ENCODE measurements at regions not wholly inside any gene's neighbourhood (a gene's known extent, or its start where the extent isn't known, plus 50 kb on each side); places are given as distances from the start of the nearest gene placed in this dataset.

DNA sequence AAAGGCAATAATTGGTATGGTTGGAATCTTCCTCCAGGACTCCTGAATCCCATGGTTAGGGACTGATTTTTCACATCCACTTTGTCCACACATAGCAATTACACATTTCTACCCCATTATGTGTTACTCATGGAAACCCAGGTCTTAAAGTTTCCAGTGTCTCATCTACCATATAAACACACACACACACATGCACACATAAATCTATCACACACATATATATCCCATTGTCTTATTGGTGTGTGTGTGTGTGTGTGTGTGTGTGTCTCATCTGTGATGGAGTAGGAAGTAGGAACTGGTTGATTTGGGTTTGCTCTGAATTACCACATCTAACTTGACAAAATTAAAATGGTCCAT lies 525.4 kb downstream of the FUT8 start:
- no peak overlapping the region for H3K4me3 ChIP-seq
- TF ChIP-seq, protein P1, sequence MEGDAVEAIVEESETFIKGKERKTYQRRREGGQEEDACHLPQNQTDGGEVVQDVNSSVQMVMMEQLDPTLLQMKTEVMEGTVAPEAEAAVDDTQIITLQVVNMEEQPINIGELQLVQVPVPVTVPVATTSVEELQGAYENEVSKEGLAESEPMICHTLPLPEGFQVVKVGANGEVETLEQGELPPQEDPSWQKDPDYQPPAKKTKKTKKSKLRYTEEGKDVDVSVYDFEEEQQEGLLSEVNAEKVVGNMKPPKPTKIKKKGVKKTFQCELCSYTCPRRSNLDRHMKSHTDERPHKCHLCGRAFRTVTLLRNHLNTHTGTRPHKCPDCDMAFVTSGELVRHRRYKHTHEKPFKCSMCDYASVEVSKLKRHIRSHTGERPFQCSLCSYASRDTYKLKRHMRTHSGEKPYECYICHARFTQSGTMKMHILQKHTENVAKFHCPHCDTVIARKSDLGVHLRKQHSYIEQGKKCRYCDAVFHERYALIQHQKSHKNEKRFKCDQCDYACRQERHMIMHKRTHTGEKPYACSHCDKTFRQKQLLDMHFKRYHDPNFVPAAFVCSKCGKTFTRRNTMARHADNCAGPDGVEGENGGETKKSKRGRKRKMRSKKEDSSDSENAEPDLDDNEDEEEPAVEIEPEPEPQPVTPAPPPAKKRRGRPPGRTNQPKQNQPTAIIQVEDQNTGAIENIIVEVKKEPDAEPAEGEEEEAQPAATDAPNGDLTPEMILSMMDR (IDR thresholded peaks at IDR 0.05) = no peak
- TF ChIP-seq POLR2A (IDR thresholded peaks at IDR 0.05) = no peak

DNA sequence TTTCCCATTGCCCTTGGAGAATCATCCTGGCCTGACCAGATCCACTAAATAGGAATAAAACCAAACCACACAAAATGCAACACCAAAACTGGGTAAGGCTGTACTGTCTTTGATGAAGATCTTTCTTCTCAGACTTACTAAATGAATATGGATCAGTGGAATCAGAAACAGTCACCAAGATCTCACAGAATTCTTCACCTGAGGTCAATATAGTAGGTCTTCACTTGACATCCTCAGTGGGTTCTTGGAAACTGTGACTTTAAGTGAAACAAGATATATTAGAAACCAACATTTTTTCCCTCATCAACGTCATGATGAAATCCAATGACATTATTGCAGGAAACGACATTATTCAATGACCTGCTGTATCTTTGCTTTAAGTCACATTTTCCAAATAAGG lies 526.2 kb downstream of the FUT8 start:
- H3K36me3 ChIP-seq = no peaks in the 10 kb centered on the region
- DNase-seq = no peak
- no peaks in the 10 kb centered on the region for H3K27me3 ChIP-seq
- no peak overlapping the region for H3K4me3 ChIP-seq
- no peaks in the 10 kb centered on the region for H3K4me1 ChIP-seq
- no peak overlapping the region for H3K27ac ChIP-seq
- no peaks in the 10 kb centered on the region for H3K9me3 ChIP-seq
- no peak for TF ChIP-seq POLR2A (IDR thresholded peaks at IDR 0.05)
- TF ChIP-seq, protein P1 (IDR thresholded peaks at IDR 0.05) = no peak

More for the DNA sequence above, 525.4 kb downstream of the FUT8 start:
- Histone ChIP-seq H3K27me3 (no peaks in the 10 kb centered on the region), H3K4me1 (no peaks in the 10 kb centered on the region), H3K27ac (no peak overlapping the region), H3K36me3 (no peaks in the 10 kb centered on the region), H3K9me3 (no peaks in the 10 kb centered on the region)
- no peak for DNase-seq

DNA sequence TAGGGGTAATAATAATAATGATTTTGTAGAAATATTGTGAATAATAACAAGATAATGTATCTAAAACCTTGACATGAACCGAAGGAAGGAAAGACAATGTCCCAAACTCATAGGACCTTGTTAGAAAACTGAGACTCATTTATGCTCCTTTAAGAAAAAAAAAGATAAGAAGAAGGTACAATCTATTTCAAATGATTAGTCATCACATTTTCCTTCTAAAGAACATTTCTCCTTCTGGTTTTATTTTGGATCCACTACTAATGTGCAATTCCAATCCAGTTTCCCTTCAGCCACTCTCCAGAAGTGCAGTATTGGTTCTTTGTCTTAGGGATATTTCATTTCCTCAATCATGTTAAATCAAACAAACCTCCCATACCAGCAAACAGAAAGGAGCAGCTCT lies 526.7 kb downstream of the FUT8 start:
- no peaks in the 10 kb centered on the region for H3K9me3 ChIP-seq
- no peak for TF ChIP-seq POLR2A (IDR thresholded peaks at IDR 0.05)
- TF ChIP-seq, protein P1 (IDR thresholded peaks at IDR 0.05) = no peak
- no peaks in the 10 kb centered on the region for H3K36me3 ChIP-seq
- DNase-seq = no peak
- no peak overlapping the region for H3K27ac ChIP-seq
- H3K4me1 ChIP-seq = no peaks in the 10 kb centered on the region
- no peaks in the 10 kb centered on the region for H3K27me3 ChIP-seq
- H3K4me3 ChIP-seq = no peak overlapping the region

DNA sequence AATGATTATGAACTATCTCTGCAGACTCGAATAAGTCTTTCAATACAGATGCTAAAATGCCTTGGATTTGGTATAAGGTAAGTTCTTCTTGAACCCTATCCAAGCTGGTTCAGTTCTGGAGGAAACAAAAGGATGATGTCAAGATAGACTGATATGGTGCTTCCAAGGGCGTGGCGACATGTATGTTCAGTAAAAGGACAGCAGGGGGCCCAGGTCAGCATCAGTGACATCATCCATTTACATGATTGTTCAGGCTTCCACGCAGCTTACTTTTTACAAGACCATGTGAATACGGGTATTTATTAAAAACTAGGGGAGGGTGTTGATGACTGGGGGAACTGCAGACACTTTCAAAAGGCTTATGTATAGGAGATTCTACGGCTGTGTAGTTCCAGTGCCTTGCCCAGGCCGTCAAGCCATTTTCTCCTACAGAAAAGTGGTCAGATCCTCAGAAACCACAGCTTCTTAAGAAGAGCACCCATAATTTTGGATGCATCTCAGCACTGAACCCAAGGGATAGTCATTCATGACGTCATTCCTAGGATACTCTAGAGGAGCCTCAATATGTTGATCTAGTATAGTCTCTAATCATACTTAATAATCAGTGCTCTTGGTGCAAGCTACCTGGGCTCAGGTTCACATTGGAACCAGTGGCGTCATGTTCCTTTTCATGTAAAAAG lies 527.7 kb downstream of the FUT8 start:
- no peak for DNase-seq
- Histone ChIP-seq H3K9me3 (no peaks in the 10 kb centered on the region), H3K36me3 (no peaks in the 10 kb centered on the region), H3K4me1 (no peaks in the 10 kb centered on the region), H3K27ac (no peak overlapping the region), H3K27me3 (no peaks in the 10 kb centered on the region), H3K4me3 (no peak overlapping the region)
- TF ChIP-seq POLR2A (IDR thresholded peaks at IDR 0.05) = no peak
- TF ChIP-seq, protein P1 (IDR thresholded peaks at IDR 0.05) = peak in 1 of 6 experiments; percentile 6

DNA sequence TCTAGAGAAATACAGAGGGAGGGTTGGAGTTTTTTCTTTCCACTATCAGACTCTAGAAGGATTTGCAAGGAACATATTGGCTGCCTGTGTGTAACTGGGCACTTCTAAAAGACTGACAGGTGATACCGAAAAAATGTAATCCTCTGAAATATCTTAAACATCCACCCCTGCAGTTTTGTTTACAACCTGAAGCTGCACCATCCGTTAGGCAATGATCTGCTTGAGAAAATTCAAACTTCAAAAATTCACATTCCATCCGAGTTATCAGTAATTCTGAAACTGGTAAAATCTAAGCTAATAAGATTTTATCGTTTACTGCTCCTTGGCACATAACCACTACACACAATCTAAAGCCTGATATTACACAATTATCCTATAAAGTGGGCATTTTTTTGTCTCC lies 528.6 kb downstream of the FUT8 start:
- DNase-seq = no peak
- no peaks in the 10 kb centered on the region for H3K36me3 ChIP-seq
- no peak overlapping the region for H3K27ac ChIP-seq
- no peak overlapping the region for H3K4me3 ChIP-seq
- H3K27me3 ChIP-seq = no peaks in the 10 kb centered on the region
- no peaks in the 10 kb centered on the region for H3K9me3 ChIP-seq
- TF ChIP-seq, protein P1 (IDR thresholded peaks at IDR 0.05) = no peak
- TF ChIP-seq POLR2A (IDR thresholded peaks at IDR 0.05) = no peak
- no peaks in the 10 kb centered on the region for H3K4me1 ChIP-seq

DNA sequence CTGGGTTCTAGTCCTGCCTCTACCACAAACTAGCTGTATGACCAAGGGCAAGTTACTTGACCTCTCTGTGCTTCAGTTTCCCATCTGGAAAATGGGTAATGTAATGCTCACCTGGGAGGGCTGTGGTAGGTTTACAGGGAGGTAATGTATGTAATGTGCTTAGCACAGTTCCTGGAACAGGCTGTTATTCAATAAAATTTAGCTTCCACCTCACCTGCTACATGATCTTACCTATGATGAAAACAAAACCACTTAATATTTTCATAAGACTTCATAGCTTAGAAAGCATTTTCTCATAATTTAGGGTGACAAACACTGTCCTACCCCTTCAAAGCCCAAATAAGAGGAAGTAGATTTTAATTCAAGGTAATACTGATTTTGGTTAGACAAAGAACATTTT lies 530.6 kb downstream of the FUT8 start:
- no peaks in the 10 kb centered on the region for H3K27me3 ChIP-seq
- no peaks in the 10 kb centered on the region for H3K4me1 ChIP-seq
- no peak overlapping the region for H3K27ac ChIP-seq
- H3K9me3 ChIP-seq = no peaks in the 10 kb centered on the region
- no peaks in the 10 kb centered on the region for H3K36me3 ChIP-seq
- no peak for DNase-seq
- no peak overlapping the region for H3K4me3 ChIP-seq
- no peak for TF ChIP-seq POLR2A (IDR thresholded peaks at IDR 0.05)
- TF ChIP-seq, protein P1 (IDR thresholded peaks at IDR 0.05) = no peak

Data from Peyer's patch (tissue), 4 donors.